ENCODE measurements at regions not wholly inside any gene's neighbourhood (a gene's known extent, or its start where the extent isn't known, plus 50 kb on each side); places are given as distances from the start of the nearest gene placed in this dataset.

GRCh38 chr2:196257086-196257485, 85.7 kb upstream of the STK17B start:
- TF ChIP-seq CTCF (IDR thresholded peaks at IDR 0.05) (no peak), EP300 (IDR thresholded peaks at IDR 0.05) (no peak), POLR2A (IDR thresholded peaks at IDR 0.05) (no peak)

Measured in ovary (tissue), 3 donors.